WTC11 (cell line): ENCODE measurements at regions not wholly inside any gene's neighbourhood (a gene's known extent, or its start where the extent isn't known, plus 50 kb on each side); places are given as distances from the start of the nearest gene placed in this dataset.

Source experiments
- ATAC-seq: fragments of 200-7000 bp; cut with Tn5 transposase; 2 replicates; pipeline ENCODE4 v1.10.0; 2021; ENCODE audit warnings: mild to moderate bottlenecking, moderate library complexity
- CTCF ChIA-PET: fragments of 300-600 bp; sonication (Branson Sonifier 250); formaldehyde crosslinking; loops from one replicate; lab custom pipeline; 2021; ENCODE audit warnings: antibody characterized with exemption; lab: Charles Lee
- POLR2A ChIA-PET: fragments of 350-600 bp; sonication (Branson Sonifier 250); formaldehyde crosslinking; loops from one replicate; lab custom pipeline; 2021; ENCODE audit warnings: antibody characterized with exemption; lab: Charles Lee
- DNase-seq: peaks from one replicate; pipeline ENCODE4 v3.0.0; 2021; ENCODE audit warnings: low spot score
- H3K27ac Mint-ChIP-seq: 2 replicates; pipeline ENCODE4 v1.8.0; 2021; ENCODE audit warnings: mixed read lengths
- H3K27me3 Mint-ChIP-seq: 2 replicates; pipeline ENCODE4 v1.8.0; 2021; ENCODE audit warnings: low read depth, mild to moderate bottlenecking, moderate library complexity, mixed read lengths
- H3K36me3 Mint-ChIP-seq: 2 replicates; pipeline ENCODE4 v1.8.0; 2021; ENCODE audit warnings: mixed read lengths
- H3K4me1 Mint-ChIP-seq: 2 replicates; pipeline ENCODE4 v1.8.0; 2022; ENCODE audit warnings: mixed read lengths
- H3K4me3 Mint-ChIP-seq: 2 replicates; pipeline ENCODE4 v1.8.0; 2021; ENCODE audit warnings: mild to moderate bottlenecking, moderate library complexity, mixed read lengths
- H3K9me3 Mint-ChIP-seq: 2 replicates; pipeline ENCODE4 v1.8.0; 2021; ENCODE audit warnings: mixed read lengths
- ATF1 ChIP-seq: sonication (generic); formaldehyde crosslinking; IDR thresholded peaks from 2 replicates; pipeline ENCODE4 v1.8.1; 2023; ENCODE audit warnings: mild to moderate bottlenecking, moderate library complexity, missing genetic modification reagents
- CBFB ChIP-seq: sonication (generic); formaldehyde crosslinking; IDR thresholded peaks from 2 replicates; pipeline ENCODE4 v1.8.1; 2022; ENCODE audit warnings: mild to moderate bottlenecking, low read depth, missing genetic modification reagents
- CREM ChIP-seq: sonication (generic); formaldehyde crosslinking; IDR thresholded peaks from 2 replicates; pipeline ENCODE4 v1.8.1; 2022; ENCODE audit warnings: mild to moderate bottlenecking, missing genetic modification reagents, moderate library complexity
- ETV6 ChIP-seq: sonication (generic); formaldehyde crosslinking; IDR thresholded peaks from 2 replicates; pipeline ENCODE4 v1.8.1; 2022; ENCODE audit warnings: mild to moderate bottlenecking, missing genetic modification reagents
- GABPB1 ChIP-seq: sonication (generic); formaldehyde crosslinking; IDR thresholded peaks from 2 replicates; pipeline ENCODE4 v1.8.1; 2023; ENCODE audit warnings: mild to moderate bottlenecking, missing genetic modification reagents
- IRF2 ChIP-seq: sonication (generic); formaldehyde crosslinking; IDR thresholded peaks from 2 replicates; pipeline ENCODE4 v1.8.0; 2022; ENCODE audit warnings: low read depth, missing genetic modification reagents, borderline replicate concordance
- NFATC4 ChIP-seq: fragments of 250-450 bp; sonication (Bioruptor Pico); IDR thresholded peaks from 2 replicates; pipeline ENCODE4 v1.9.0; 2021; ENCODE audit warnings: mild to moderate bottlenecking
- SMAD4 ChIP-seq: sonication (generic); formaldehyde crosslinking; IDR thresholded peaks from 2 replicates; pipeline ENCODE4 v1.8.0; 2022; ENCODE audit warnings: mild to moderate bottlenecking, missing genetic modification reagents
- SP1 ChIP-seq: sonication (generic); formaldehyde crosslinking; conservative IDR thresholded peaks from 2 replicates; pipeline ENCODE4 v1.8.1; 2022; ENCODE audit warnings: missing genetic modification reagents
- TCF7 ChIP-seq: sonication (generic); formaldehyde crosslinking; IDR thresholded peaks from 2 replicates; pipeline ENCODE4 v1.8.0; 2022; ENCODE audit warnings: mild to moderate bottlenecking, low read depth, missing genetic modification reagents, moderate library complexity
- TEAD1 ChIP-seq: sonication (generic); formaldehyde crosslinking; IDR thresholded peaks from 2 replicates; pipeline ENCODE4 v1.8.0; 2022; ENCODE audit warnings: mild to moderate bottlenecking, missing genetic modification reagents
- ZBTB21 ChIP-seq: sonication (generic); formaldehyde crosslinking; IDR thresholded peaks from 2 replicates; pipeline ENCODE4 v1.8.1; 2023; ENCODE audit warnings: mild to moderate bottlenecking, missing genetic modification reagents, borderline replicate concordance
- ZMAT4 ChIP-seq: fragments of 250-450 bp; sonication (Bioruptor Pico); IDR thresholded peaks from 2 replicates; pipeline ENCODE4 v1.9.0; 2021; ENCODE audit warnings: mild to moderate bottlenecking
- ZNF232 ChIP-seq: sonication (generic); formaldehyde crosslinking; IDR thresholded peaks from 2 replicates; pipeline ENCODE4 v1.8.0; 2022; ENCODE audit warnings: mild to moderate bottlenecking, missing genetic modification reagents
- ZNF263 ChIP-seq: sonication (generic); formaldehyde crosslinking; IDR thresholded peaks from 2 replicates; pipeline ENCODE4 v1.8.1; 2022; ENCODE audit warnings: low read depth, mild to moderate bottlenecking, moderate library complexity, missing genetic modification reagents
- ZNF671 ChIP-seq: fragments of 250-450 bp; sonication (Bioruptor Pico); IDR thresholded peaks from 2 replicates; pipeline ENCODE4 v1.8.0; 2021; ENCODE audit warnings: mild to moderate bottlenecking
- TF ChIP-seq, protein P1 (sequence below): fragments of 250-450 bp; sonication (Bioruptor Pico); IDR thresholded peaks from 2 replicates; pipeline ENCODE4 v1.8.0; 2021; ENCODE audit warnings: mild to moderate bottlenecking
- TF ChIP-seq, protein P2 (sequence below): sonication (generic); formaldehyde crosslinking; IDR thresholded peaks from 2 replicates; pipeline ENCODE4 v1.8.1; 2022; ENCODE audit warnings: mild to moderate bottlenecking, missing genetic modification reagents, moderate library complexity, borderline replicate concordance
- TF ChIP-seq, protein P3 (sequence below): fragments of 200-600 bp; IDR thresholded peaks from 2 replicates; pipeline ENCODE4 v1.8.0; 2022; ENCODE audit warnings: antibody characterized with exemption
- TF ChIP-seq, protein P4 (sequence below): sonication (generic); formaldehyde crosslinking; IDR thresholded peaks from 2 replicates; pipeline ENCODE4 v1.8.1; 2022; ENCODE audit warnings: missing genetic modification reagents, borderline replicate concordance
- TF ChIP-seq, protein P5 (sequence below): sonication (generic); formaldehyde crosslinking; conservative IDR thresholded peaks from 2 replicates; pipeline ENCODE4 v1.8.1; 2023; ENCODE audit warnings: mild to moderate bottlenecking, low read depth, missing genetic modification reagents, moderate library complexity
- TF ChIP-seq, protein P6 (sequence below): sonication (generic); formaldehyde crosslinking; IDR thresholded peaks from 2 replicates; pipeline ENCODE4 v1.8.1; 2023; ENCODE audit warnings: mild to moderate bottlenecking, missing genetic modification reagents
- TF ChIP-seq, protein P7 (sequence below): sonication (generic); formaldehyde crosslinking; IDR thresholded peaks from 2 replicates; pipeline ENCODE4 v1.8.0; 2022; ENCODE audit warnings: mild to moderate bottlenecking, missing genetic modification reagents

DNA sequence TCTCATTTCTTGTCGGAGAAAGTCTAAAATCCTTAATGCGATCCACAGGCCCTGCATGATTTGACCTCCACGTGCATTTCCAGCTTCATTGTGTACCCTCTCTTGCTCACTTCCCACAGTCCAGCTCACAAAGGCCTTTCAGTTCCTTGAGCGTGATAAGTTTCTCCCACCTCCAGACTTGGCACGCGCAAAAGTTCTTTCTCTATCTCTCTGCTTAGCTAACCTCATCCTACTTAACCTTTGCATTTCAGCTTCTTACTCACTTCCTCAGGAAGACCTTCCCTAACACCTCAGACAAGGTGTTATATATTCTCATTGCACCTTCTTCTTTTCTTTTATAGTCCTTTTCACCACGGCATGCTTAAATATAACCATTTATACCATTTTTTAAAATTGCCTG is 124.8 kb upstream of the XPO1 start:
- DNase-seq (no peak), ATAC-seq (no peak)
- Mint-ChIP-seq H3K27me3 (no peaks in the 10 kb centered on the region), H3K4me1 (peaks cover 6% of the 10 kb centered on the region; the same call in 1 of the 2 replicates), H3K9me3 (no peaks in the 10 kb centered on the region), H3K36me3 (no peaks in the 10 kb centered on the region), H3K27ac (no peak overlapping the region), H3K4me3 (no peak overlapping the region)
- ChIA-PET POLR2A (interaction anchor here (0.7 kb wide), 1 partner anchor 75 kb away, joined by 5 read pairs; no protein-coding TSS in a partner anchor), CTCF (no interaction called here)
- no peak for TF ChIP-seq ZMAT4
- no peak for TF ChIP-seq GABPB1 (CRISPR knock-in tag)
- TF ChIP-seq IRF2 (CRISPR knock-in tag): no peak
- no peak for TF ChIP-seq ATF1 (CRISPR knock-in tag)
- TF ChIP-seq, protein P1, sequence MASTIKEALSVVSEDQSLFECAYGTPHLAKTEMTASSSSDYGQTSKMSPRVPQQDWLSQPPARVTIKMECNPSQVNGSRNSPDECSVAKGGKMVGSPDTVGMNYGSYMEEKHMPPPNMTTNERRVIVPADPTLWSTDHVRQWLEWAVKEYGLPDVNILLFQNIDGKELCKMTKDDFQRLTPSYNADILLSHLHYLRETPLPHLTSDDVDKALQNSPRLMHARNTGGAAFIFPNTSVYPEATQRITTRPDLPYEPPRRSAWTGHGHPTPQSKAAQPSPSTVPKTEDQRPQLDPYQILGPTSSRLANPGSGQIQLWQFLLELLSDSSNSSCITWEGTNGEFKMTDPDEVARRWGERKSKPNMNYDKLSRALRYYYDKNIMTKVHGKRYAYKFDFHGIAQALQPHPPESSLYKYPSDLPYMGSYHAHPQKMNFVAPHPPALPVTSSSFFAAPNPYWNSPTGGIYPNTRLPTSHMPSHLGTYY (CRISPR knock-in tag): no peak
- TF ChIP-seq ZBTB21: no peak

GRCh38 chr2:61660511-61661388 is 122.6 kb upstream of the XPO1 start:
- ATAC-seq: no peak
- no peak overlapping the region for H3K4me3 Mint-ChIP-seq
- peaks cover 6% of the 10 kb centered on the region; the same call in 1 of the 2 replicates for H3K4me1 Mint-ChIP-seq
- no peaks in the 10 kb centered on the region for H3K27me3 Mint-ChIP-seq
- H3K36me3 Mint-ChIP-seq: no peaks in the 10 kb centered on the region
- ChIA-PET POLR2A (no interaction called here), CTCF (interaction anchor here (1.3 kb wide), 1 partner anchor 9 kb away, joined by 4 read pairs; no protein-coding TSS in a partner anchor)
- H3K27ac Mint-ChIP-seq: no peak overlapping the region
- H3K9me3 Mint-ChIP-seq: no peaks in the 10 kb centered on the region
- no peak for DNase-seq
- TF ChIP-seq, protein P2, sequence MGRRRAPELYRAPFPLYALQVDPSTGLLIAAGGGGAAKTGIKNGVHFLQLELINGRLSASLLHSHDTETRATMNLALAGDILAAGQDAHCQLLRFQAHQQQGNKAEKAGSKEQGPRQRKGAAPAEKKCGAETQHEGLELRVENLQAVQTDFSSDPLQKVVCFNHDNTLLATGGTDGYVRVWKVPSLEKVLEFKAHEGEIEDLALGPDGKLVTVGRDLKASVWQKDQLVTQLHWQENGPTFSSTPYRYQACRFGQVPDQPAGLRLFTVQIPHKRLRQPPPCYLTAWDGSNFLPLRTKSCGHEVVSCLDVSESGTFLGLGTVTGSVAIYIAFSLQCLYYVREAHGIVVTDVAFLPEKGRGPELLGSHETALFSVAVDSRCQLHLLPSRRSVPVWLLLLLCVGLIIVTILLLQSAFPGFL: no peak
- TF ChIP-seq, protein P3, sequence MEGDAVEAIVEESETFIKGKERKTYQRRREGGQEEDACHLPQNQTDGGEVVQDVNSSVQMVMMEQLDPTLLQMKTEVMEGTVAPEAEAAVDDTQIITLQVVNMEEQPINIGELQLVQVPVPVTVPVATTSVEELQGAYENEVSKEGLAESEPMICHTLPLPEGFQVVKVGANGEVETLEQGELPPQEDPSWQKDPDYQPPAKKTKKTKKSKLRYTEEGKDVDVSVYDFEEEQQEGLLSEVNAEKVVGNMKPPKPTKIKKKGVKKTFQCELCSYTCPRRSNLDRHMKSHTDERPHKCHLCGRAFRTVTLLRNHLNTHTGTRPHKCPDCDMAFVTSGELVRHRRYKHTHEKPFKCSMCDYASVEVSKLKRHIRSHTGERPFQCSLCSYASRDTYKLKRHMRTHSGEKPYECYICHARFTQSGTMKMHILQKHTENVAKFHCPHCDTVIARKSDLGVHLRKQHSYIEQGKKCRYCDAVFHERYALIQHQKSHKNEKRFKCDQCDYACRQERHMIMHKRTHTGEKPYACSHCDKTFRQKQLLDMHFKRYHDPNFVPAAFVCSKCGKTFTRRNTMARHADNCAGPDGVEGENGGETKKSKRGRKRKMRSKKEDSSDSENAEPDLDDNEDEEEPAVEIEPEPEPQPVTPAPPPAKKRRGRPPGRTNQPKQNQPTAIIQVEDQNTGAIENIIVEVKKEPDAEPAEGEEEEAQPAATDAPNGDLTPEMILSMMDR: no peak
- TF ChIP-seq CBFB (CRISPR knock-in tag) (no peak), ZNF263 (CRISPR knock-in tag) (no peak), TCF7 (CRISPR knock-in tag) (no peak), IRF2 (CRISPR knock-in tag) (no peak), SMAD4 (CRISPR knock-in tag) (no peak), TEAD1 (no peak), ETV6 (CRISPR knock-in tag) (no peak), ZNF232 (CRISPR knock-in tag) (no peak), CREM (CRISPR knock-in tag) (no peak), NFATC4 (CRISPR knock-in tag) (no peak), ZBTB21 (no peak), ZNF671 (CRISPR knock-in tag) (no peak), SP1 (CRISPR knock-in tag) (no peak)
- TF ChIP-seq, protein P4, sequence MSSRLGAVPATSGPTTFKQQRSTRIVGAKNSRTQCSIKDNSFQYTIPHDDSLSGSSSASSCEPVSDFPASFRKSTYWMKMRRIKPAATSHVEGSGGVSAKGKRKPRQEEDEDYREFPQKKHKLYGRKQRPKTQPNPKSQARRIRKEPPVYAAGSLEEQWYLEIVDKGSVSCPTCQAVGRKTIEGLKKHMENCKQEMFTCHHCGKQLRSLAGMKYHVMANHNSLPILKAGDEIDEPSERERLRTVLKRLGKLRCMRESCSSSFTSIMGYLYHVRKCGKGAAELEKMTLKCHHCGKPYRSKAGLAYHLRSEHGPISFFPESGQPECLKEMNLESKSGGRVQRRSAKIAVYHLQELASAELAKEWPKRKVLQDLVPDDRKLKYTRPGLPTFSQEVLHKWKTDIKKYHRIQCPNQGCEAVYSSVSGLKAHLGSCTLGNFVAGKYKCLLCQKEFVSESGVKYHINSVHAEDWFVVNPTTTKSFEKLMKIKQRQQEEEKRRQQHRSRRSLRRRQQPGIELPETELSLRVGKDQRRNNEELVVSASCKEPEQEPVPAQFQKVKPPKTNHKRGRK (CRISPR knock-in tag): no peak
- TF ChIP-seq, protein P5, sequence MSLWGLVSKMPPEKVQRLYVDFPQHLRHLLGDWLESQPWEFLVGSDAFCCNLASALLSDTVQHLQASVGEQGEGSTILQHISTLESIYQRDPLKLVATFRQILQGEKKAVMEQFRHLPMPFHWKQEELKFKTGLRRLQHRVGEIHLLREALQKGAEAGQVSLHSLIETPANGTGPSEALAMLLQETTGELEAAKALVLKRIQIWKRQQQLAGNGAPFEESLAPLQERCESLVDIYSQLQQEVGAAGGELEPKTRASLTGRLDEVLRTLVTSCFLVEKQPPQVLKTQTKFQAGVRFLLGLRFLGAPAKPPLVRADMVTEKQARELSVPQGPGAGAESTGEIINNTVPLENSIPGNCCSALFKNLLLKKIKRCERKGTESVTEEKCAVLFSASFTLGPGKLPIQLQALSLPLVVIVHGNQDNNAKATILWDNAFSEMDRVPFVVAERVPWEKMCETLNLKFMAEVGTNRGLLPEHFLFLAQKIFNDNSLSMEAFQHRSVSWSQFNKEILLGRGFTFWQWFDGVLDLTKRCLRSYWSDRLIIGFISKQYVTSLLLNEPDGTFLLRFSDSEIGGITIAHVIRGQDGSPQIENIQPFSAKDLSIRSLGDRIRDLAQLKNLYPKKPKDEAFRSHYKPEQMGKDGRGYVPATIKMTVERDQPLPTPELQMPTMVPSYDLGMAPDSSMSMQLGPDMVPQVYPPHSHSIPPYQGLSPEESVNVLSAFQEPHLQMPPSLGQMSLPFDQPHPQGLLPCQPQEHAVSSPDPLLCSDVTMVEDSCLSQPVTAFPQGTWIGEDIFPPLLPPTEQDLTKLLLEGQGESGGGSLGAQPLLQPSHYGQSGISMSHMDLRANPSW (CRISPR knock-in tag): no peak
- TF ChIP-seq, protein P6, sequence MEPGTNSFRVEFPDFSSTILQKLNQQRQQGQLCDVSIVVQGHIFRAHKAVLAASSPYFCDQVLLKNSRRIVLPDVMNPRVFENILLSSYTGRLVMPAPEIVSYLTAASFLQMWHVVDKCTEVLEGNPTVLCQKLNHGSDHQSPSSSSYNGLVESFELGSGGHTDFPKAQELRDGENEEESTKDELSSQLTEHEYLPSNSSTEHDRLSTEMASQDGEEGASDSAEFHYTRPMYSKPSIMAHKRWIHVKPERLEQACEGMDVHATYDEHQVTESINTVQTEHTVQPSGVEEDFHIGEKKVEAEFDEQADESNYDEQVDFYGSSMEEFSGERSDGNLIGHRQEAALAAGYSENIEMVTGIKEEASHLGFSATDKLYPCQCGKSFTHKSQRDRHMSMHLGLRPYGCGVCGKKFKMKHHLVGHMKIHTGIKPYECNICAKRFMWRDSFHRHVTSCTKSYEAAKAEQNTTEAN (CRISPR knock-in tag): no peak
- TF ChIP-seq, protein P7, sequence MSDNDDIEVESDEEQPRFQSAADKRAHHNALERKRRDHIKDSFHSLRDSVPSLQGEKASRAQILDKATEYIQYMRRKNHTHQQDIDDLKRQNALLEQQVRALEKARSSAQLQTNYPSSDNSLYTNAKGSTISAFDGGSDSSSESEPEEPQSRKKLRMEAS (CRISPR knock-in tag): no peak
